Parathyroid adenoma (tissue), 2 donors: ENCODE measurements at regions not wholly inside any gene's neighbourhood (a gene's known extent, or its start where the extent isn't known, plus 50 kb on each side); places are given as distances from the start of the nearest gene placed in this dataset.

Experiments used
- H2AFZ ChIP-seq: fragments of 300-600 bp; sonication (generic); one replicate; pipeline ENCODE4 v1.7.0; 2017; ENCODE audit warnings: antibody characterized with exemption, mild to moderate bottlenecking
- H3K27ac ChIP-seq: fragments of 300-600 bp; sonication (generic); one replicate; pipeline ENCODE4 v1.7.0; 2017
- H3K27me3 ChIP-seq: fragments of 300-600 bp; sonication (generic); one replicate; pipeline ENCODE4 v1.7.0; 2017; ENCODE audit warnings: low read length; ENCODE audit not compliant: control insufficient read depth, insufficient read depth
- H3K36me3 ChIP-seq: fragments of 300-600 bp; sonication (generic); one replicate; pipeline ENCODE4 v1.7.0; 2017; ENCODE audit warnings: low read length; ENCODE audit not compliant: control insufficient read depth, insufficient read depth
- H3K4me1 ChIP-seq: fragments of 300-600 bp; sonication (generic); one replicate; pipeline ENCODE4 v1.7.0; 2017; ENCODE audit warnings: control low read depth
- H3K4me2 ChIP-seq: fragments of 300-600 bp; sonication (generic); one replicate; pipeline ENCODE4 v1.7.0; 2017; ENCODE audit warnings: low read length
- H3K4me3 ChIP-seq: fragments of 300-600 bp; sonication (generic); one replicate; pipeline ENCODE4 v1.7.0; 2017; ENCODE audit warnings: low read depth, low read length
- H3K79me2 ChIP-seq: fragments of 300-600 bp; sonication (generic); one replicate; pipeline ENCODE4 v1.7.0; 2017; ENCODE audit warnings: control low read depth
- H3K9ac ChIP-seq: fragments of 300-600 bp; sonication (generic); one replicate; pipeline ENCODE4 v1.7.0; 2017; ENCODE audit warnings: mild to moderate bottlenecking
- H3K9me3 ChIP-seq: fragments of 300-600 bp; sonication (generic); one replicate; pipeline ENCODE4 v1.7.0; 2017; ENCODE audit warnings: low read length; ENCODE audit not compliant: control insufficient read depth
- TF ChIP-seq, protein P1 (sequence below): fragments of 300-600 bp; sonication (generic); IDR thresholded peaks from one replicate; pipeline ENCODE4 v1.7.0; 2017; ENCODE audit warnings: antibody characterized with exemption, mild to moderate bottlenecking
- donor health status: primary hyperparathyroidism.

DNA sequence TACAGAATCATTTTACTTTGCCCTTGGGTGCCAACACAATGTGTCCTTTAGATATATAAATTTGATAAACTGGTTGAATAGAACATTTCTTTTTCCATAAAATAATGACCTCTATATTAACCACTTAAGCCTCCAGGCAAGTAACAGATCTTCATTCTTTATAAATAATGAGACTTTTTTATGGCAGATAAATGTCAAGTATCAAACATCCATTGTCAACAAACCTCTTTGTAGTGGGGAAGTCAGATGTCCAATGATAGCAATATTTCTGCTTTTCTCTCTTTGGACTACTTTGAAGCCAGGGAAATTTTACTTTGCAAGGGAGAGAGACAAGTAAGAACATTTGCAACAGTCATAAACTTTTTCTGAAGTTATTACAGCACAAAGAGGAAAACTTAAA lies 841.2 kb downstream of the CDH8 start:
- Histone ChIP-seq H3K27me3 (no peaks in the 10 kb centered on the region), H3K79me2 (no peaks in the 10 kb centered on the region), H3K9ac (no peak overlapping the region), H3K4me2 (no peak overlapping the region), H3K27ac (no peak overlapping the region), H3K4me3 (no peak overlapping the region), H2AFZ (no peak overlapping the region), H3K36me3 (no peaks in the 10 kb centered on the region), H3K4me1 (no peaks in the 10 kb centered on the region), H3K9me3 (no peaks in the 10 kb centered on the region)
- TF ChIP-seq, protein P1, sequence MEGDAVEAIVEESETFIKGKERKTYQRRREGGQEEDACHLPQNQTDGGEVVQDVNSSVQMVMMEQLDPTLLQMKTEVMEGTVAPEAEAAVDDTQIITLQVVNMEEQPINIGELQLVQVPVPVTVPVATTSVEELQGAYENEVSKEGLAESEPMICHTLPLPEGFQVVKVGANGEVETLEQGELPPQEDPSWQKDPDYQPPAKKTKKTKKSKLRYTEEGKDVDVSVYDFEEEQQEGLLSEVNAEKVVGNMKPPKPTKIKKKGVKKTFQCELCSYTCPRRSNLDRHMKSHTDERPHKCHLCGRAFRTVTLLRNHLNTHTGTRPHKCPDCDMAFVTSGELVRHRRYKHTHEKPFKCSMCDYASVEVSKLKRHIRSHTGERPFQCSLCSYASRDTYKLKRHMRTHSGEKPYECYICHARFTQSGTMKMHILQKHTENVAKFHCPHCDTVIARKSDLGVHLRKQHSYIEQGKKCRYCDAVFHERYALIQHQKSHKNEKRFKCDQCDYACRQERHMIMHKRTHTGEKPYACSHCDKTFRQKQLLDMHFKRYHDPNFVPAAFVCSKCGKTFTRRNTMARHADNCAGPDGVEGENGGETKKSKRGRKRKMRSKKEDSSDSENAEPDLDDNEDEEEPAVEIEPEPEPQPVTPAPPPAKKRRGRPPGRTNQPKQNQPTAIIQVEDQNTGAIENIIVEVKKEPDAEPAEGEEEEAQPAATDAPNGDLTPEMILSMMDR, result no peak

DNA sequence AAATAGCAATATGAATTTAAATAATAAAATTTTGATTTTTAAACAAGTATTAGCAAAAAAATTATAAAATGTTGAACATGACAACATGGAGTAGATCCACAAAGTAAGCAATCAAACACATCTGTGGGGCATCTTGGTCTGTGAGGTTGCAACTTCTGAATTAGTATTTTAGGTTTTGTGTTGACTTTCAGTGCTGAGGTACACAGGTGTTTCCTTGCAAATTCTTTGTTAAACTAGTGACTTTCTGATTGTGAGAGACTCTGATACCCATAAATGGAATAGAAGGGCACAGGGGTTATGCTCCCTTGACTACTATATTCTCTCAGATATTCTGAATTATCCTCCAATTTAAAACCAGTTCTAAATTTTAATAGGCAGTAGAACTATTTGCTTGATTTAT lies 841.7 kb downstream of the CDH8 start:
- no peak overlapping the region for H3K4me3 ChIP-seq
- no peak overlapping the region for H2AFZ ChIP-seq
- no peaks in the 10 kb centered on the region for H3K36me3 ChIP-seq
- H3K27me3 ChIP-seq, result no peaks in the 10 kb centered on the region
- TF ChIP-seq, protein P1, result no peak
- H3K9me3 ChIP-seq, result no peaks in the 10 kb centered on the region
- H3K79me2 ChIP-seq, result no peaks in the 10 kb centered on the region
- H3K4me2 ChIP-seq, result no peak overlapping the region
- no peak overlapping the region for H3K27ac ChIP-seq
- no peak overlapping the region for H3K9ac ChIP-seq
- H3K4me1 ChIP-seq, result no peaks in the 10 kb centered on the region

DNA sequence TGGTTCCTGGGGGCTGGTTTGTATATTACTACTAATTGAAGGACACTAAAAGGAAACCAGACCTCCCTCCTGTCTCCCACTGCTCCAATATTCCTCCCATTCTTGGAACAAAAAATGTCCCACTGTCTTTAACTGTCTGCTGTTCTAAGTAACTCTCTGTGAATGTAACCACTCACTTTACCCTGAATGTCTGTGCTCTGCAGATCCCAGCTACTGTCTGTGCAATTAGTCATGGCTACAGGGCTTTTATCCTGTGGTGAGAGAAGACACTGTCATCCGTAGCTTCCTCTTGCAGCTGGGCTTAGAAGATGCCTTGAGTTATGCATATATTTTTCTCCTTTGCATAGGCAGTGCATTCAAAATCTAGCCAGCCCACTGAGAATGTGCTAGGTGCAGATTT lies 853.8 kb downstream of the CDH8 start:
- H3K36me3 ChIP-seq, result no peaks in the 10 kb centered on the region
- H3K9ac ChIP-seq, result no peak overlapping the region
- H3K27me3 ChIP-seq, result no peaks in the 10 kb centered on the region
- TF ChIP-seq, protein P1, result no peak
- H2AFZ ChIP-seq, result no peak overlapping the region
- no peaks in the 10 kb centered on the region for H3K4me1 ChIP-seq
- no peak overlapping the region for H3K27ac ChIP-seq
- no peaks in the 10 kb centered on the region for H3K79me2 ChIP-seq
- no peak overlapping the region for H3K4me2 ChIP-seq
- H3K4me3 ChIP-seq, result no peak overlapping the region
- H3K9me3 ChIP-seq, result no peaks in the 10 kb centered on the region

DNA sequence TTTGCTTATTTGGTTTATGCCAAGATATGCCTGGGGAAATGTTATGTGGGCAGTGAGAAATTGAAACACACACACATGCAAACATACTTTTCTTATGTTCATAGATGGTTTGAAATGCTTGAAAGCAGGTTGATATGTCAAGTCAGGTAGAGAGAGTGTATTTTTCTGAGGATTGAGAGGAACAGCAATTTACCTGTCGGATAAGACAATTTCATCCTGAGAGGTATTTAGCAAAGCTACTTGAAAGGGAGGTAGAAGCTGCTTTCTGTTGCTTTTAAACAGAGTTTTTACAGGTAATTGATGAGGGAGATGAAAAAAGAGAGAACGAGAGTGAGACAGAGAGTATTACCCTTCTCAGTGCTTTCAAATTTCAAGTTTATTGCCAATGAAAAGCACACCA lies 854.3 kb downstream of the CDH8 start:
- H2AFZ ChIP-seq, result no peak overlapping the region
- H3K9me3 ChIP-seq, result no peaks in the 10 kb centered on the region
- no peaks in the 10 kb centered on the region for H3K36me3 ChIP-seq
- no peaks in the 10 kb centered on the region for H3K27me3 ChIP-seq
- no peaks in the 10 kb centered on the region for H3K79me2 ChIP-seq
- TF ChIP-seq, protein P1, result no peak
- H3K4me2 ChIP-seq, result no peak overlapping the region
- H3K27ac ChIP-seq, result no peak overlapping the region
- no peak overlapping the region for H3K9ac ChIP-seq
- no peaks in the 10 kb centered on the region for H3K4me1 ChIP-seq
- H3K4me3 ChIP-seq, result no peak overlapping the region

DNA sequence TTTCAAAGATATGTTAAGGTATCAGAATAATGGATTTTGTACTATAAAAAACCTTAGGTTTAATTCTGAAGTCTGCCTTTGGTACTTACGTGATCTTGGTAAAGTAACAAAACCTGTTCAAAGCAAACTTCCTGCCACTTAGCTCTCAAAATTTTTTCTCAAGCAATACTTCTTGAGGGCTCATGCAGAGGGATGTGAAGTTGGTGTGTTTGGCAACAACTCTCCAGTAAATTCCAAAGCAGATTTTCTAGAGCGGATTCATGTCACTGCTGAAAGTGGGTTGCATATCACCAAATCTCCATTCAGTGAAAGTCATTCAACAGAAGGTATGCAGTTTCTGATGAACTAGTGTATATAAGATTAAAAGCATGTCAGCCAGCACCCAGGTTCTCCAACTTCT lies 856.7 kb downstream of the CDH8 start:
- no peak overlapping the region for H3K27ac ChIP-seq
- H3K4me3 ChIP-seq, result no peak overlapping the region

More for the DNA sequence above, 856.7 kb downstream of the CDH8 start:
- H2AFZ ChIP-seq, result no peak overlapping the region
- H3K27me3 ChIP-seq, result no peaks in the 10 kb centered on the region
- no peak overlapping the region for H3K9ac ChIP-seq
- TF ChIP-seq, protein P1, result no peak
- H3K4me2 ChIP-seq, result no peak overlapping the region
- no peaks in the 10 kb centered on the region for H3K4me1 ChIP-seq
- no peaks in the 10 kb centered on the region for H3K79me2 ChIP-seq
- no peaks in the 10 kb centered on the region for H3K9me3 ChIP-seq
- H3K36me3 ChIP-seq, result no peaks in the 10 kb centered on the region
